Activated T-helper 2 cell treated with anti-CD3 and anti-CD28 coated beads, Interferon-gamma antibody, Interleukin-2, Interleukin-4, amounts not matched to agents 10 μg/mL and 5 μg/mL and 100 μg/mL, durations not matched to agents 14 hours and 24 hours and 36 hours (primary cell): ENCODE measurements at regions not wholly inside any gene's neighbourhood (a gene's known extent, or its start where the extent isn't known, plus 50 kb on each side); places are given as distances from the start of the nearest gene placed in this dataset.

Experiments
- DNase-seq: peaks from one replicate; pipeline ENCODE4 v3.0.0; 2021; ENCODE audit warnings: low spot score
- H3K27ac Mint-ChIP-seq: one replicate; pipeline ENCODE4 v1.8.0; 2021; ENCODE audit warnings: mixed read lengths
- H3K27me3 Mint-ChIP-seq: one replicate; pipeline ENCODE4 v1.8.0; 2021; ENCODE audit warnings: low read depth, mixed read lengths
- H3K36me3 Mint-ChIP-seq: one replicate; pipeline ENCODE4 v1.8.0; 2021; ENCODE audit warnings: low read depth, mixed read lengths
- H3K4me1 Mint-ChIP-seq: one replicate; pipeline ENCODE4 v1.8.0; 2021; ENCODE audit warnings: low read depth, mixed read lengths
- H3K4me3 Mint-ChIP-seq: one replicate; pipeline ENCODE4 v1.8.0; 2021; ENCODE audit warnings: low read depth, mild to moderate bottlenecking, moderate library complexity, mixed read lengths
- H3K9me3 Mint-ChIP-seq: one replicate; pipeline ENCODE4 v1.8.0; 2021; ENCODE audit warnings: mixed read lengths
- intact Hi-C: fragments of 100-400 bp; cut with micrococcal nuclease; formaldehyde crosslinking; loops from one replicate; pipeline ENCODE4 v1.15.1; 2023

GRCh38 chr3:94234177-94234788 lies 171.4 kb downstream of the NSUN3 start:
- Mint-ChIP-seq H3K27me3 (no peaks in the 10 kb centered on the region), H3K9me3 (no peaks in the 10 kb centered on the region), H3K4me3 (no peak overlapping the region), H3K36me3 (no peaks in the 10 kb centered on the region), H3K27ac (no peak overlapping the region), H3K4me1 (peaks cover 2% of the 10 kb centered on the region)
- intact Hi-C loops: no loop called here
- no peak for DNase-seq

- Mint-ChIP-seq H3K4me3 (no peak overlapping the region), H3K27ac (no peak overlapping the region), H3K4me1 (no peaks in the 10 kb centered on the region), H3K36me3 (no peaks in the 10 kb centered on the region), H3K9me3 (no peaks in the 10 kb centered on the region), H3K27me3 (no peaks in the 10 kb centered on the region)
- no peak for DNase-seq
- intact Hi-C loops: no loop called here
Observed at GRCh38 chr3:94241986-94242385, 179.1 kb downstream of the NSUN3 start.

GRCh38 chr3:94246171-94246570 lies 183.3 kb downstream of the NSUN3 start:
- DNase-seq: no peak
- Mint-ChIP-seq H3K9me3 (no peaks in the 10 kb centered on the region), H3K4me3 (no peak overlapping the region), H3K27me3 (peaks cover 2% of the 10 kb centered on the region), H3K4me1 (no peaks in the 10 kb centered on the region), H3K27ac (no peak overlapping the region), H3K36me3 (no peaks in the 10 kb centered on the region)
- intact Hi-C loops: loop anchor here (5.0 kb wide), 1 partner anchor 244 kb away; no protein-coding TSS in a partner anchor

- H3K4me3 Mint-ChIP-seq: no peak overlapping the region
- no peaks in the 10 kb centered on the region for H3K36me3 Mint-ChIP-seq
- no peaks in the 10 kb centered on the region for H3K4me1 Mint-ChIP-seq
- intact Hi-C loops: loop anchor here (5.0 kb wide), 1 partner anchor 246 kb away; no protein-coding TSS in a partner anchor
- no peaks in the 10 kb centered on the region for H3K9me3 Mint-ChIP-seq
- no peak overlapping the region for H3K27ac Mint-ChIP-seq
- no peak for DNase-seq
- peaks cover 2% of the 10 kb centered on the region for H3K27me3 Mint-ChIP-seq
Observed at GRCh38 chr3:94248042-94248441, 185.2 kb downstream of the NSUN3 start.

GRCh38 chr3:94249491-94250079 lies 186.7 kb downstream of the NSUN3 start:
- no peaks in the 10 kb centered on the region for H3K9me3 Mint-ChIP-seq
- H3K36me3 Mint-ChIP-seq: no peaks in the 10 kb centered on the region
- no peaks in the 10 kb centered on the region for H3K4me1 Mint-ChIP-seq
- H3K27me3 Mint-ChIP-seq: peaks cover 2% of the 10 kb centered on the region
- H3K4me3 Mint-ChIP-seq: no peak overlapping the region
- intact Hi-C loops: loop anchor here (5.0 kb wide), 1 partner anchor 247 kb away; no protein-coding TSS in a partner anchor
- H3K27ac Mint-ChIP-seq: no peak overlapping the region
- peak; percentile 33 for DNase-seq

- intact Hi-C loops: no loop called here
- H3K36me3 Mint-ChIP-seq: no peaks in the 10 kb centered on the region
Observed at GRCh38 chr3:94251566-94251965, 188.7 kb downstream of the NSUN3 start.

GRCh38 chr3:94252316-94252715 lies 189.5 kb downstream of the NSUN3 start:
- no peak for DNase-seq
- no peaks in the 10 kb centered on the region for H3K9me3 Mint-ChIP-seq
- H3K4me3 Mint-ChIP-seq: no peak overlapping the region
- no peaks in the 10 kb centered on the region for H3K4me1 Mint-ChIP-seq
- intact Hi-C loops: no loop called here
- no peaks in the 10 kb centered on the region for H3K36me3 Mint-ChIP-seq
- H3K27me3 Mint-ChIP-seq: peaks cover 2% of the 10 kb centered on the region
- no peak overlapping the region for H3K27ac Mint-ChIP-seq

More at GRCh38 chr3:94251566-94251965, 188.7 kb downstream of the NSUN3 start:
- H3K4me3 Mint-ChIP-seq: no peak overlapping the region
- no peak for DNase-seq
- H3K4me1 Mint-ChIP-seq: no peaks in the 10 kb centered on the region
- H3K9me3 Mint-ChIP-seq: no peaks in the 10 kb centered on the region
- no peak overlapping the region for H3K27ac Mint-ChIP-seq
- H3K27me3 Mint-ChIP-seq: peaks cover 2% of the 10 kb centered on the region

GRCh38 chr3:94256888-94257813 lies 194.3 kb downstream of the NSUN3 start:
- Mint-ChIP-seq H3K9me3 (no peaks in the 10 kb centered on the region), H3K4me3 (no peak overlapping the region), H3K27me3 (no peaks in the 10 kb centered on the region), H3K27ac (no peak overlapping the region), H3K4me1 (no peaks in the 10 kb centered on the region), H3K36me3 (no peaks in the 10 kb centered on the region)
- intact Hi-C loops: no loop called here
- DNase-seq: no peak

- H3K9me3 Mint-ChIP-seq: no peaks in the 10 kb centered on the region
- intact Hi-C loops: no loop called here
Observed at GRCh38 chr3:94258851-94259250, 196.0 kb downstream of the NSUN3 start.

GRCh38 chr3:94259291-94259690 lies 196.4 kb downstream of the NSUN3 start:
- no peak for DNase-seq
- no peaks in the 10 kb centered on the region for H3K9me3 Mint-ChIP-seq
- H3K27me3 Mint-ChIP-seq: no peaks in the 10 kb centered on the region
- no peaks in the 10 kb centered on the region for H3K36me3 Mint-ChIP-seq
- intact Hi-C loops: no loop called here
- H3K27ac Mint-ChIP-seq: no peak overlapping the region
- H3K4me3 Mint-ChIP-seq: no peak overlapping the region
- no peaks in the 10 kb centered on the region for H3K4me1 Mint-ChIP-seq

More at GRCh38 chr3:94258851-94259250, 196.0 kb downstream of the NSUN3 start:
- H3K4me3 Mint-ChIP-seq: no peak overlapping the region
- no peaks in the 10 kb centered on the region for H3K27me3 Mint-ChIP-seq
- no peak overlapping the region for H3K27ac Mint-ChIP-seq
- DNase-seq: no peak
- no peaks in the 10 kb centered on the region for H3K36me3 Mint-ChIP-seq
- no peaks in the 10 kb centered on the region for H3K4me1 Mint-ChIP-seq

GRCh38 chr3:94269763-94270162 lies 206.9 kb downstream of the NSUN3 start:
- intact Hi-C loops: no loop called here
- Mint-ChIP-seq H3K4me3 (no peak overlapping the region), H3K27ac (no peak overlapping the region), H3K9me3 (no peaks in the 10 kb centered on the region), H3K4me1 (no peaks in the 10 kb centered on the region), H3K36me3 (no peaks in the 10 kb centered on the region), H3K27me3 (no peaks in the 10 kb centered on the region)
- no peak for DNase-seq

- no peaks in the 10 kb centered on the region for H3K27me3 Mint-ChIP-seq
- no peaks in the 10 kb centered on the region for H3K4me1 Mint-ChIP-seq
- intact Hi-C loops: no loop called here
Observed at GRCh38 chr3:94272016-94272415, 209.2 kb downstream of the NSUN3 start.

GRCh38 chr3:94280958-94281357 lies 218.1 kb downstream of the NSUN3 start:
- intact Hi-C loops: no loop called here
- DNase-seq: no peak
- Mint-ChIP-seq H3K36me3 (no peaks in the 10 kb centered on the region), H3K27me3 (no peaks in the 10 kb centered on the region), H3K9me3 (no peaks in the 10 kb centered on the region), H3K27ac (no peak overlapping the region), H3K4me1 (no peaks in the 10 kb centered on the region), H3K4me3 (no peak overlapping the region)

More at GRCh38 chr3:94272016-94272415, 209.2 kb downstream of the NSUN3 start:
- H3K9me3 Mint-ChIP-seq: no peaks in the 10 kb centered on the region
- H3K27ac Mint-ChIP-seq: no peak overlapping the region
- no peak for DNase-seq
- H3K4me3 Mint-ChIP-seq: no peak overlapping the region
- H3K36me3 Mint-ChIP-seq: no peaks in the 10 kb centered on the region
